ENCODE measurements at regions not wholly inside any gene's neighbourhood (a gene's known extent, or its start where the extent isn't known, plus 50 kb on each side); places are given as distances from the start of the nearest gene placed in this dataset.

GRCh38 chr2:51237626-51238271 is 205.8 kb upstream of the NRXN1 start:
- peaks cover 0 to 5% (median 0%) of the 10 kb centered on the region in 11 donors for H3K9me3 ChIP-seq
- DNase-seq (no peak), ATAC-seq (no peak)
- H3K27ac ChIP-seq = no peak overlapping the region
- H3K4me1 ChIP-seq = no peaks in the 10 kb centered on the region
- no peaks in the 10 kb centered on the region for H3K36me3 ChIP-seq
- H3K4me3 ChIP-seq = no peak overlapping the region
- no peaks in the 10 kb centered on the region for H3K27me3 ChIP-seq
- no peak for TF ChIP-seq CTCF (IDR thresholded peaks at IDR 0.05)
- intact Hi-C loops (cut with DNase I) = no loop called here

GRCh38 chr2:51232027-51232426 is 200.1 kb upstream of the NRXN1 start:
- ATAC-seq = no peak
- intact Hi-C loops (cut with DNase I) = no loop called here
- no peak overlapping the region for H3K27ac ChIP-seq
- no peaks in the 10 kb centered on the region for H3K4me1 ChIP-seq
- no peaks in the 10 kb centered on the region for H3K27me3 ChIP-seq
- no peak for TF ChIP-seq CTCF (IDR thresholded peaks at IDR 0.05)
- no peak overlapping the region for H3K4me3 ChIP-seq
- H3K36me3 ChIP-seq = no peaks in the 10 kb centered on the region
- no peak for DNase-seq
- peaks cover 0 to 8% (median 0%) of the 10 kb centered on the region in 11 donors for H3K9me3 ChIP-seq
- WGBS, 2 donors = 24 to 35% methylated on average over 1 of the region's 1 CpG

GRCh38 chr2:51231071-51231470 is 199.1 kb upstream of the NRXN1 start:
- ATAC-seq = no peak
- H3K9me3 ChIP-seq = peaks cover 0 to 8% (median 0%) of the 10 kb centered on the region in 11 donors
- TF ChIP-seq CTCF (IDR thresholded peaks at IDR 0.05) = no peak
- no peak overlapping the region for H3K4me3 ChIP-seq
- no peaks in the 10 kb centered on the region for H3K4me1 ChIP-seq
- intact Hi-C loops (cut with DNase I) = no loop called here
- 75 to 80% methylated on average over 2 of the region's 2 CpGs for WGBS, 2 donors
- no peaks in the 10 kb centered on the region for H3K36me3 ChIP-seq
- H3K27me3 ChIP-seq = no peaks in the 10 kb centered on the region
- H3K27ac ChIP-seq = no peak overlapping the region
- DNase-seq = no peak

GRCh38 chr2:51225377-51225776 is 193.4 kb upstream of the NRXN1 start:
- ATAC-seq (no peak), DNase-seq (no peak)
- TF ChIP-seq CTCF (IDR thresholded peaks at IDR 0.05) = no peak
- WGBS, 2 donors = 64 to 69% methylated on average over 3 of the region's 3 CpGs
- Histone ChIP-seq H3K27ac (no peak overlapping the region), H3K9me3 (peaks cover 0 to 13% (median 0%) of the 10 kb centered on the region in 11 donors), H3K4me1 (no peaks in the 10 kb centered on the region), H3K27me3 (no peaks in the 10 kb centered on the region), H3K36me3 (no peaks in the 10 kb centered on the region), H3K4me3 (no peak overlapping the region)
- intact Hi-C loops (cut with DNase I) = no loop called here
